ENCODE measurements at regions not wholly inside any gene's neighbourhood (a gene's known extent, or its start where the extent isn't known, plus 50 kb on each side); places are given as distances from the start of the nearest gene placed in this dataset.
"Not testable (repeated sequence)": the region's sequence is repeated elsewhere in the genome, so short reads cannot be mapped to it uniquely, and the experiment has no call there.

- not testable (repeated sequence) for DNase-seq (ENCODE audit: extremely low read depth, low read depth)
Observed at GRCh38 chr7:125181569-125182267, 252.1 kb upstream of the POT1 start.

- DNase-seq (ENCODE audit: extremely low read depth, low read depth): no peak
Observed at GRCh38 chr7:125173571-125173970, 243.9 kb upstream of the POT1 start.

GRCh38 chr7:125169088-125169487, 239.5 kb upstream of the POT1 start:
- no peak for DNase-seq (ENCODE audit: extremely low read depth, low read depth)

GRCh38 chr7:125154930-125155329, 225.3 kb upstream of the POT1 start:
- DNase-seq (ENCODE audit: extremely low read depth, low read depth): no peak

- DNase-seq (ENCODE audit: extremely low read depth, low read depth): no peak
Observed at GRCh38 chr7:125149151-125149550, 219.5 kb upstream of the POT1 start.

GRCh38 chr7:125147047-125147446, 217.4 kb upstream of the POT1 start:
- DNase-seq (ENCODE audit: extremely low read depth, low read depth): no peak

GRCh38 chr7:125136755-125137532, 207.3 kb upstream of the POT1 start:
- no peak for DNase-seq (ENCODE audit: extremely low read depth, low read depth)

- DNase-seq (ENCODE audit: extremely low read depth, low read depth): no peak
Observed at GRCh38 chr7:125136341-125136740, 206.7 kb upstream of the POT1 start.

- no peak for DNase-seq (ENCODE audit: extremely low read depth, low read depth)
Observed at GRCh38 chr7:125130173-125130572, 200.5 kb upstream of the POT1 start.

- no peak for DNase-seq (ENCODE audit: extremely low read depth, low read depth)
Observed at GRCh38 chr7:125127304-125127703, 197.7 kb upstream of the POT1 start.

GRCh38 chr7:125126376-125126775, 196.8 kb upstream of the POT1 start:
- DNase-seq (ENCODE audit: extremely low read depth, low read depth): no peak

GRCh38 chr7:125125315-125125714, 195.7 kb upstream of the POT1 start:
- DNase-seq (ENCODE audit: extremely low read depth, low read depth): no peak

GRCh38 chr7:125122173-125122572, 192.5 kb upstream of the POT1 start:
- DNase-seq (ENCODE audit: extremely low read depth, low read depth): no peak

- no peak for DNase-seq (ENCODE audit: extremely low read depth, low read depth)
Observed at GRCh38 chr7:125119559-125120115, 190.0 kb upstream of the POT1 start.

GRCh38 chr7:125118444-125118843, 188.8 kb upstream of the POT1 start:
- DNase-seq (ENCODE audit: extremely low read depth, low read depth): no peak

GRCh38 chr7:125112850-125113249, 183.2 kb upstream of the POT1 start:
- peak; percentile 3 for DNase-seq (ENCODE audit: extremely low read depth, low read depth)

GRCh38 chr7:125099519-125099918, 169.9 kb upstream of the POT1 start:
- DNase-seq (ENCODE audit: extremely low read depth, low read depth): no peak

- no peak for DNase-seq (ENCODE audit: extremely low read depth, low read depth)
Observed at GRCh38 chr7:125098377-125098970, 168.8 kb upstream of the POT1 start.

GRCh38 chr7:125090596-125090995, 161.0 kb upstream of the POT1 start:
- DNase-seq (ENCODE audit: extremely low read depth, low read depth): no peak

- no peak for DNase-seq (ENCODE audit: extremely low read depth, low read depth)
Observed at GRCh38 chr7:125089171-125089570, 159.5 kb upstream of the POT1 start.

- DNase-seq (ENCODE audit: extremely low read depth, low read depth): no peak
Observed at GRCh38 chr7:125088555-125088954, 158.9 kb upstream of the POT1 start.

- DNase-seq (ENCODE audit: extremely low read depth, low read depth): no peak
Observed at GRCh38 chr7:125085084-125085483, 155.5 kb upstream of the POT1 start.
